HG02571 (cell line): ENCODE measurements at regions not wholly inside any gene's neighbourhood (a gene's known extent, or its start where the extent isn't known, plus 50 kb on each side); places are given as distances from the start of the nearest gene placed in this dataset.

Source experiments
- ATAC-seq: cut with Tn5 transposase; IDR thresholded peaks from one replicate; pipeline ENCODE4 v1.9.1; 2021; ENCODE audit warnings: mild to moderate bottlenecking, moderate library complexity; ENCODE audit not compliant: unreplicated experiment

GRCh38 chr3:186487819-186488218 lies 56.4 kb downstream of the CRYGS start:
- no peak for ATAC-seq

- no peak for ATAC-seq
Measured at GRCh38 chr3:186487037-186487436, 57.1 kb downstream of the CRYGS start.

- no peak for ATAC-seq
Measured at GRCh38 chr3:186483611-186484340, 60.4 kb downstream of the CRYGS start.

- no peak for ATAC-seq
Measured at GRCh38 chr3:186481526-186481925, 62.7 kb downstream of the CRYGS start.

GRCh38 chr3:186477876-186478275 lies 66.3 kb downstream of the CRYGS start:
- ATAC-seq, result no peak

GRCh38 chr3:186477033-186477432 lies 67.1 kb downstream of the CRYGS start:
- ATAC-seq, result no peak

GRCh38 chr3:186476541-186476940 lies 67.6 kb downstream of the CRYGS start:
- no peak for ATAC-seq

- ATAC-seq, result no peak
Measured at GRCh38 chr3:186476044-186476468, 68.1 kb downstream of the CRYGS start.

- ATAC-seq, result no peak
Measured at GRCh38 chr3:186473166-186473565, 71.0 kb downstream of the CRYGS start.

GRCh38 chr3:186472456-186473008 lies 71.6 kb downstream of the CRYGS start:
- no peak for ATAC-seq

- no peak for ATAC-seq
Measured at GRCh38 chr3:186471771-186472170, 72.4 kb downstream of the CRYGS start.

GRCh38 chr3:186469525-186469924 lies 74.7 kb downstream of the CRYGS start:
- no peak for ATAC-seq

GRCh38 chr3:186467969-186468368 lies 76.2 kb downstream of the CRYGS start:
- ATAC-seq, result no peak

GRCh38 chr3:186466391-186466974 lies 77.7 kb downstream of the CRYGS start:
- ATAC-seq, result no peak

- ATAC-seq, result no peak
Measured at GRCh38 chr3:186465508-186465907, 78.7 kb downstream of the CRYGS start.

- ATAC-seq, result no peak
Measured at GRCh38 chr3:186464424-186465093, 79.6 kb downstream of the CRYGS start.

- ATAC-seq, result no peak
Measured at GRCh38 chr3:186461141-186461540, 83.0 kb downstream of the CRYGS start.

GRCh38 chr3:186459108-186459467 lies 85.1 kb downstream of the CRYGS start:
- ATAC-seq, result no peak

- no peak for ATAC-seq
Measured at GRCh38 chr3:186458306-186459107, 85.7 kb downstream of the CRYGS start.

- no peak for ATAC-seq
Measured at GRCh38 chr3:186457236-186457635, 86.9 kb downstream of the CRYGS start.

GRCh38 chr3:186456731-186457191 lies 87.4 kb downstream of the CRYGS start:
- ATAC-seq, result no peak
